Heart left ventricle (tissue), 16 donors: ENCODE measurements at regions not wholly inside any gene's neighbourhood (a gene's known extent, or its start where the extent isn't known, plus 50 kb on each side); places are given as distances from the start of the nearest gene placed in this dataset.

Experiments
- ATAC-seq, 4 donors: fragments of 200-7000 bp; cut with Tn5 transposase; one replicate each; pipeline ENCODE4 v1.9.1; 2020 to 2022; ENCODE audit warnings: moderate library complexity in 4 of 4, mild to moderate bottlenecking in 3 of 4, moderate number of reproducible peaks in 1 of 4
- DNase-seq, 5 donors: peaks; one replicate each; pipeline ENCODE4 v3.0.0-alpha.2; 2020
- H3K27ac ChIP-seq, 12 donors: fragments of 200-600 bp; sonication (generic) in 4 of 12; one replicate each; pipeline versions ENCODE4 v1.5.0 to v1.8.0; 2016 to 2022; ENCODE audit warnings: mild to moderate bottlenecking in 2 of 12
- H3K27me3 ChIP-seq, 9 donors: fragments of 200-600 bp; sonication (generic) in 2 of 9; one replicate each; pipeline versions ENCODE4 v1.5.1 to v1.8.0; 2016 to 2022; ENCODE audit warnings: mild to moderate bottlenecking in 3 of 9
- H3K36me3 ChIP-seq, 9 donors: fragments of 200-600 bp; sonication (generic) in 2 of 9; one replicate each; pipeline versions ENCODE4 v1.5.0 to v1.8.0; 2018 to 2022; ENCODE audit warnings: mild to moderate bottlenecking in 2 of 9
- H3K4me1 ChIP-seq, 12 donors: fragments of 200-600 bp; sonication (generic) in 4 of 12; one replicate each; pipeline versions ENCODE4 v1.5.0 to v1.8.0; 2016 to 2022; ENCODE audit warnings: mild to moderate bottlenecking in 3 of 12
- H3K4me3 ChIP-seq, 12 donors: fragments of 200-600 bp; sonication (generic) in 4 of 12; one replicate each; pipeline versions ENCODE4 v1.5.0 to v1.8.0; 2017 to 2022; ENCODE audit warnings: mild to moderate bottlenecking in 9 of 12, moderate library complexity in 4 of 12
- H3K9me3 ChIP-seq, 12 donors: fragments of 200-600 bp; sonication (generic) in 4 of 12; one replicate each; pipeline versions ENCODE4 v1.5.0 to v1.8.0; 2016 to 2022; ENCODE audit warnings: mild to moderate bottlenecking in 1 of 12
- POLR2A ChIP-seq, 2 donors: fragments of 450-650 bp; IDR thresholded peaks; one replicate each; pipeline ENCODE4 v1.6.1; 2017; ENCODE audit warnings: antibody characterized with exemption in 2 of 2, mild to moderate bottlenecking in 2 of 2, moderate library complexity in 2 of 2
- WGBS, 4 donors: extraction: QIAGEN DNeasy Blood & Tissue Kit in 2 of 4; methylation state at CpG; one replicate each; pipeline versions ENCODE4 v1.1.5 to v1.1.7; 2013 to 2018; 5-methylcytosine and 5-hydroxymethylcytosine counted together
- intact Hi-C, 10 donors: fragments of 100-400 bp; cut with DNase I; formaldehyde crosslinking; loops; one replicate each; pipeline versions ENCODE4 v1.11.1 to v1.14.2; 2022
- TF ChIP-seq, protein P1 (sequence below), 12 donors: fragments of 200-600 bp; sonication (generic) in 4 of 12; IDR thresholded peaks; one replicate each; pipeline versions ENCODE4 v1.5.0 to v1.8.0; 2018 to 2022; ENCODE audit warnings: antibody characterized with exemption in 12 of 12, mild to moderate bottlenecking in 5 of 12
- donor health status: ischemic (EF 13 %, LVEDD 7.1; RV severe dilation, severe dysfunction).
- donor health status: healthy with polysubstance abuse.
- donor health status: DM: no; HTN: yes; CAD: no.
- donor health status: DM: no; HTN: no; CAD: no.
- donor health status: ischemic (EF 25% LVEDD 6.9; RV normal size, moderate dysfunction).
- donor health status: ischemic (EF 25% LVEDD 5.7; RV mildly dilated, moderate dysfunction).
- donor health status: healthy.
- donor health status: DM: yes; HTN: yes; CAD: no.
- donor health status: ischemic (EF 35%, LVEDD 5.7; RV mildly dilated, moderate dysfunction).
- donor health status: nonischemic (EF 11% LVEDD 7.7; RV severe dilation, severe dysfunction).
- donor health status: DM: yes; HTN: yes; CAD: no.
- donor health status: PGD.
- donor health status: ischemic (EF 29% LVEDD 5.4; RV normal size, mild dysfunction).
- donor health status: nonischemic (EF 23%, LVEDD 6.1; RV moderate dilation, normal function).

GRCh38 chr11:131070365-131070764, 154.1 kb upstream of the SNX19 start:
- Histone ChIP-seq H3K27me3 (peaks cover 0 to 15% (median 0%) of the 10 kb centered on the region in 9 donors), H3K4me1 (no peaks in the 10 kb centered on the region), H3K27ac (no peak overlapping the region), H3K9me3 (no peaks in the 10 kb centered on the region), H3K4me3 (no peak overlapping the region), H3K36me3 (no peaks in the 10 kb centered on the region)
- ATAC-seq = no peak
- no peak for TF ChIP-seq POLR2A (IDR thresholded peaks at IDR 0.05)
- TF ChIP-seq, protein P1, sequence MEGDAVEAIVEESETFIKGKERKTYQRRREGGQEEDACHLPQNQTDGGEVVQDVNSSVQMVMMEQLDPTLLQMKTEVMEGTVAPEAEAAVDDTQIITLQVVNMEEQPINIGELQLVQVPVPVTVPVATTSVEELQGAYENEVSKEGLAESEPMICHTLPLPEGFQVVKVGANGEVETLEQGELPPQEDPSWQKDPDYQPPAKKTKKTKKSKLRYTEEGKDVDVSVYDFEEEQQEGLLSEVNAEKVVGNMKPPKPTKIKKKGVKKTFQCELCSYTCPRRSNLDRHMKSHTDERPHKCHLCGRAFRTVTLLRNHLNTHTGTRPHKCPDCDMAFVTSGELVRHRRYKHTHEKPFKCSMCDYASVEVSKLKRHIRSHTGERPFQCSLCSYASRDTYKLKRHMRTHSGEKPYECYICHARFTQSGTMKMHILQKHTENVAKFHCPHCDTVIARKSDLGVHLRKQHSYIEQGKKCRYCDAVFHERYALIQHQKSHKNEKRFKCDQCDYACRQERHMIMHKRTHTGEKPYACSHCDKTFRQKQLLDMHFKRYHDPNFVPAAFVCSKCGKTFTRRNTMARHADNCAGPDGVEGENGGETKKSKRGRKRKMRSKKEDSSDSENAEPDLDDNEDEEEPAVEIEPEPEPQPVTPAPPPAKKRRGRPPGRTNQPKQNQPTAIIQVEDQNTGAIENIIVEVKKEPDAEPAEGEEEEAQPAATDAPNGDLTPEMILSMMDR (IDR thresholded peaks at IDR 0.05) = no peak
- intact Hi-C loops = no loop called here
- WGBS, 4 donors = 77 to 89% (median 81%) methylated on average over 4 of the region's 4 CpGs
- DNase-seq = no peak

GRCh38 chr11:131073167-131073566, 156.9 kb upstream of the SNX19 start:
- H3K4me3 ChIP-seq = no peak overlapping the region
- intact Hi-C loops = no loop called here
- ATAC-seq = peak in 1 of 4 donors; percentile 52
- H3K27me3 ChIP-seq = peaks cover 0 to 10% (median 0%) of the 10 kb centered on the region in 9 donors
- H3K27ac ChIP-seq = no peak overlapping the region
- 80 to 85% (median 83%) methylated on average over 2 of the region's 2 CpGs for WGBS, 4 donors
- no peaks in the 10 kb centered on the region for H3K36me3 ChIP-seq
- TF ChIP-seq, protein P1 (IDR thresholded peaks at IDR 0.05) = no peak
- no peak for TF ChIP-seq POLR2A (IDR thresholded peaks at IDR 0.05)
- no peaks in the 10 kb centered on the region for H3K9me3 ChIP-seq
- H3K4me1 ChIP-seq = no peaks in the 10 kb centered on the region
- DNase-seq = no peak

DNA sequence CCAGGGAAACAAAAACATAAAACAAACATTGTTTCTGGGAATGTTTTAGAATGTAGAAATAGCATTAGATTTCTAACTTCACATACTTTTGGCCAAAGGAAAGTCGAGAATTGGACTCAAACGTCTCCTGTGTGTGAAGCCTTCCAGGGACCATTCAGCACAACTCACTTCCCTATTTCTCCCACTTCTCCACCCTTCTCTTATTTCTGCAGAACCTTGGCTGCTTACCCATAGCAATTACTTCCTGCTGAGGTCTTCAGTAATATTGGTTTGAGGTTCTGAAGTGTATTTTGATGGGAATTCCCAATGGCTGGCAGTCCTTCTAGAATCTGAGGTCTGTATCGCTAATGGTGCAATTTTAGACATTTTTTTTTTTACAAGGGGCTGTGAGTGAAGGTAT, 158.3 kb upstream of the SNX19 start:
- 61 to 69% (median 65%) methylated on average over 3 of the region's 3 CpGs for WGBS, 4 donors
- no peaks in the 10 kb centered on the region for H3K9me3 ChIP-seq

GRCh38 chr11:131077340-131077739, 161.1 kb upstream of the SNX19 start:
- Histone ChIP-seq H3K36me3 (no peaks in the 10 kb centered on the region), H3K4me1 (no peaks in the 10 kb centered on the region), H3K27ac (no peak overlapping the region), H3K27me3 (peaks cover 0 to 4% (median 0%) of the 10 kb centered on the region in 9 donors), H3K9me3 (peaks cover 0 to 17% (median 3%) of the 10 kb centered on the region in 12 donors), H3K4me3 (no peak overlapping the region)
- ATAC-seq (no peak), DNase-seq (no peak)
- intact Hi-C loops = no loop called here
- TF ChIP-seq POLR2A (IDR thresholded peaks at IDR 0.05) = no peak
- TF ChIP-seq, protein P1 (IDR thresholded peaks at IDR 0.05) = no peak

More for the DNA sequence above, 158.3 kb upstream of the SNX19 start:
- no peaks in the 10 kb centered on the region for H3K4me1 ChIP-seq
- ATAC-seq = no peak
- no peak overlapping the region for H3K27ac ChIP-seq
- no peak overlapping the region for H3K4me3 ChIP-seq
- DNase-seq = no peak
- no peaks in the 10 kb centered on the region for H3K36me3 ChIP-seq
- no peak for TF ChIP-seq POLR2A (IDR thresholded peaks at IDR 0.05)
- TF ChIP-seq, protein P1 (IDR thresholded peaks at IDR 0.05) = no peak
- H3K27me3 ChIP-seq = peaks cover 0 to 10% (median 0%) of the 10 kb centered on the region in 9 donors
- intact Hi-C loops = no loop called here
